ENCODE measurements at regions not wholly inside any gene's neighbourhood (a gene's known extent, or its start where the extent isn't known, plus 50 kb on each side); places are given as distances from the start of the nearest gene placed in this dataset.

DNA sequence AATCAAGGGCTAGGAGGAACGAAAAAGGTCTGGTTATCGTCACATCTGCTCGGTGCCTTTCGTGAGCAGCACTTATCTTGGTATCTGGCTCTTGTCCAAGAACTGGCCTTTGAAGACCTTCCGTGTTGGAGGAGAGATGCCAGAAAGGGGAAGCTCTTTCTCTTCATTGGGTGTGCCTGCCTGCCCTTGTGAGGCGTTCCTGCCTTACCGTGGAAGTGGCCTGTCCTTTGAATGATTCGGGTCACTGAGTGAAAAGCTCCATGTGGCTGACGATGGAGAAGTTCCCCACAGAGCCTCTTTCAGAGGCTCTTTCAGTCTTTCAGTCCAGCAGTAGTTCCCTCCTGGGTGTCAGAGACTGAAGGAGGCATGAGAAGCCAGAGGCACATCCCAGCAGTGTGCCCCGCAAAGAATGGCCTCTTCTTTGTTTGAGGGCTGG is 121.5 kb upstream of the SLC10A2 start:
- TF ChIP-seq, protein P1, sequence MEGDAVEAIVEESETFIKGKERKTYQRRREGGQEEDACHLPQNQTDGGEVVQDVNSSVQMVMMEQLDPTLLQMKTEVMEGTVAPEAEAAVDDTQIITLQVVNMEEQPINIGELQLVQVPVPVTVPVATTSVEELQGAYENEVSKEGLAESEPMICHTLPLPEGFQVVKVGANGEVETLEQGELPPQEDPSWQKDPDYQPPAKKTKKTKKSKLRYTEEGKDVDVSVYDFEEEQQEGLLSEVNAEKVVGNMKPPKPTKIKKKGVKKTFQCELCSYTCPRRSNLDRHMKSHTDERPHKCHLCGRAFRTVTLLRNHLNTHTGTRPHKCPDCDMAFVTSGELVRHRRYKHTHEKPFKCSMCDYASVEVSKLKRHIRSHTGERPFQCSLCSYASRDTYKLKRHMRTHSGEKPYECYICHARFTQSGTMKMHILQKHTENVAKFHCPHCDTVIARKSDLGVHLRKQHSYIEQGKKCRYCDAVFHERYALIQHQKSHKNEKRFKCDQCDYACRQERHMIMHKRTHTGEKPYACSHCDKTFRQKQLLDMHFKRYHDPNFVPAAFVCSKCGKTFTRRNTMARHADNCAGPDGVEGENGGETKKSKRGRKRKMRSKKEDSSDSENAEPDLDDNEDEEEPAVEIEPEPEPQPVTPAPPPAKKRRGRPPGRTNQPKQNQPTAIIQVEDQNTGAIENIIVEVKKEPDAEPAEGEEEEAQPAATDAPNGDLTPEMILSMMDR (IDR thresholded peaks at IDR 0.05): no peak
- no peak for TF ChIP-seq POLR2A (IDR thresholded peaks at IDR 0.05)

Data from thyroid gland (tissue), 4 donors.